T1000 (cell line): ENCODE measurements at regions not wholly inside any gene's neighbourhood (a gene's known extent, or its start where the extent isn't known, plus 50 kb on each side); places are given as distances from the start of the nearest gene placed in this dataset.
"Not testable (repeated sequence)": the region's sequence is repeated elsewhere in the genome, so short reads cannot be mapped to it uniquely, and the experiment has no call there.

Experiments used
- DNase-seq: peaks from one replicate; lab custom pipeline; 2025; ENCODE audit warnings: mixed read lengths; lab: John Stamatoyannopoulos, UW

DNA sequence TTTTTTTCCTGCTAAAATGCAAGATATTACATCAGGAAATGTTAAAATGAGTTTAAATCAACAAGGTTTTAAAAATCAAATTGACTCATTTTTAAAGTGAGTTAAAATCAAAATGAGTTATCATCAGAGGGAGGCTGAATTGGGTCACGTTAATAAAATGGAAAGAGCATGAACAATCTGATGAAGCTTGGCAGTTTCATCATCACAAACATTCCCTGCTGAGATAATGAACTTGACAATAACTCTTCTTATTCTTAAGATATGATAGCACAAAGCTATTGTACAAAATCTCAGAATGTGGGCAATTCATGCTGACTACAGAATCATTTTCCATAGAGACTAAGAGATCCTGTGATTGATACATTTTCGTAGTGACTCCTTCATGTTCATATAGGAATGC is 1086.7 kb downstream of the STIM2 start:
- no peak for DNase-seq

DNA sequence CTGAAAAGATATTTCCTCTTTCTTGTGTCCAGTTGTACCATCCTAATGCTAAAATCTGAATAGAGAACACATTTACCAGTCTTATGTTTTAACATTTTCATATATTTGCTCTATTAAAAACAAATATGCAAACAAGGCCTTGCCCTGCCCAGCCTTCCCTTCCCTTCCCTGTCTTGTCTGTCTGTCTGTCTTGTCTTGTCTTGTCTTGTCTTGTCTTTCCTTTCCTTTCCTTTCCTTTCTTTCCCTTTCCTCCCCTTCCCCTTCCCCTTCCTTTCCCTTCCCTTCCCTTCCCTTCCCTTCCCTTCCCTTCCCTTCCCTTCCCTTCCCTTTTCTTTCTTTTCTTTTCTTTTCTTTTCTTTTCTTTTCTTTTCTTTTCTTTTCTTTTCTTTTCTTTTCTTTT is 1103.5 kb downstream of the STIM2 start:
- no peak for DNase-seq

DNA sequence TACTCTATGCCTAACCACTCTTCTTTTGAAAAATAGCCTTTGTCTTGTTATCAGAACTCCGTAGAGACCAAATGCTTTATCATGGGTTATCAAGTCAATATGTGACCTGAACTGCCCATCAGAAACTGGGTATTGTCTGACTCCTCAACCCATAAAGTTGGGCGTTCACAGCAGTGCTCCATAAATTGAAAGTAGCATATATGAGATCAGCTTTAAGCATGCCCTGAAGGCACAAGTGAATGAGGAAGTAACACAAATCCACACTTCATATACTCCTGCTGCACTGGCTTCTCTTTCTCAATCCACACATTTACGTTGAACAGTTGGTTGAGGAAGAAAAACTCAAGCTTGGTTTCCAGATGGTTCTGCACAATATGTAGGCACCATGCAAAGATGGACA is 1106.0 kb downstream of the STIM2 start:
- no peak for DNase-seq

DNA sequence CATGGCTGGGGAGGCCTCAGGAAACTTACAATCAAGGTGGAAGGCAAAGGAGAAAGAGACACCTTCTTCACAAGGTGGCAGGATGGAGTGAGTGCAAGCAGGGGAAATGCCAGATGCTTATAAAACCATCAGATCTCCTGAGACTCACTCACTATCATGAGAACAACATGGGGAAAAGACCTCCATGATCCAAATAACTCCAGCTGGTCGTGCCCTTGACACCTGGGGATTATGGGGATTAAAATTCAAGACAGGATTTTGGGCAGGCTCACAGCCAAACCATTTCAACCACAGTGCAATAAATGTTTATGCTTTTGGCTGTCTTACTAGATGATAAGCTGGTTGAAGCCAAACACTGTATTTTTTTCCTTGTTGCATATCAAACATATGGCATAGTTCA is 1112.4 kb downstream of the STIM2 start:
- DNase-seq = no peak

DNA sequence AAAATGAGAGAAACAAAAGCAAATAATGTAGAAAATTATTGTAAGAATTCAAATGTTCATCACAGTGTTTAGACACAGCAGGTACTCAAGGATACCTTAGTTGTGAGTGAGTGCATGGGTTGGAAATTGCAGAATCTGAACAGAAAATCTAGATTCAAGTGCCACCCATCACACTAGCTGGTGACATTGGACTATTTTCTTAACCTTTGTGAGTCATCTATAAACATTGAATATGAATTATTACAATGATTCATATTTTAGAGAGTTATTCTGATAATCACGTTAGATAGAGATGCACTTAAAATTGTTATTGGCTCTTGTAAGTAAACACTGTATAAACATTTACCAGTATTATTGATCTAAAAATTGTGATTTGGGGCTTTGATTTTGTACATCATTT is 1113.1 kb downstream of the STIM2 start:
- no peak for DNase-seq

DNA sequence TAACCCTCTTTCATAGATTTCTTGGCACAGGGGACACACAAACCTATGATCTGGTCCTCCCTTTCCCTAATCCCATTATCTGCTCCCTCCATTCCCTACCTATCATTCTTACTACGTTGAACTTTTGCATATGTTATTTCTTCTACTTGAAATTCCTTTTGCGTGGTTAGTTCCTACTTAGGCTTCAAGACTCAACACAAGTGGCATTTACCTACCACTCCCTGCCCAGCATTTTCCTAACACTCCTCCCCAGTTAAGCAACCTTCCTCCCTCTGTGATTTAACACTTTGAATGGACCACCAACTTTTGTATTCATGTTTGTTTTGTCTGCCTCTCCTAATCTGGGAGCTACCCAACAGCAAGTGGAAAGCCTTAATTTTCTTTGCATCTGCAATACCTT is 1113.7 kb downstream of the STIM2 start:
- no peak for DNase-seq

DNA sequence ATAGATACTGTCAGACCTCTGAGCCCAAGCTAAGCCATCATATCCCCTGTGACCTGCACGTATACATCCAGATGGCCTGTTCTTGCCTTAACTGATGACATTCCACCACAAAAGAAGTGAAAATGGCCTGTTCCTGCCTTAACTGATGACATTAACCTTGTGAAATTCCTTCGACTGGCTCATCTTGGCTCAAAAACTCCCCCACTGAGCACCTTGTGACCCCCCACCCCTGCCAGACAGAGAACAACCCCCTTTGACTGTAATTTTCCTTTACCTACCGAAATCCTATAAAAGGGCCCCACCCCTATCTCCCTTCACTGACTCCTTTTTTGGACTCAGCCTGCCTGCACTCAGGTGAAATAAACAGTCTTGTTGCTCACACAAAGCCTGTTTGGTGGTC is 1114.2 kb downstream of the STIM2 start:
- not testable (repeated sequence) for DNase-seq

DNA sequence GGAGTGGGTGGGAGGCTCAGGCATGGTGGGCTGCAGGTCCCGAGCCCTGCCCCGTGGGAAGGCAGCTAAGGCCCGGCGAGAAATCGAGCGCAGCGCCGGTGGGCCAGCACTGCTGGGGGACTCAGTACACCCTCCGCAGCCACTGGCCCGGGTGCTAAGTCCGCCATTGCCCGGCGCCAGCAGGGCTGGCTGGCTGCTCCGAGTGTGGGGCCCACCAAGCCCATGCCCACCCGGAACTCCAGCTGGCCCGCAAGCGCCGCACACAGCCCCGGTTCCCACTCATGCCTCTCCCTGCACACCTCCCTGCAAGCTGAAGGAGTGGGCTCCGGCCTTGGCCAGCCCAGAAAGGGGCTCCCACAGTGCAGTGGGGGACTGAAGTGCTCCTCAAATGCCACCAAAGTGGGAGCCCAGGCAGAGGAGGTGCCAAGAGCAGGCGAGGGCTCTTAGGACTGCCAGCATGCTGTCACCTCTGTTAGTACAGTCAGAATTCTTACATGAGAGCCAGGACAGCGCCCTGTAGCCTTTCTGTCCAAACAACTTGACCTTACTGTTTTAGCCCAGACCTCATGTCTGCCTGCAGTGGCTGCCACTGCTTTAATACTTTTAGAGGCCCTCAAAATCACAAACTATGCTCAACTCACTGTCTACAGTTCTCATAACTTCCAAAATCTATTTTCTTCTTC is 1117.9 kb downstream of the STIM2 start:
- not testable (repeated sequence) for DNase-seq

DNA sequence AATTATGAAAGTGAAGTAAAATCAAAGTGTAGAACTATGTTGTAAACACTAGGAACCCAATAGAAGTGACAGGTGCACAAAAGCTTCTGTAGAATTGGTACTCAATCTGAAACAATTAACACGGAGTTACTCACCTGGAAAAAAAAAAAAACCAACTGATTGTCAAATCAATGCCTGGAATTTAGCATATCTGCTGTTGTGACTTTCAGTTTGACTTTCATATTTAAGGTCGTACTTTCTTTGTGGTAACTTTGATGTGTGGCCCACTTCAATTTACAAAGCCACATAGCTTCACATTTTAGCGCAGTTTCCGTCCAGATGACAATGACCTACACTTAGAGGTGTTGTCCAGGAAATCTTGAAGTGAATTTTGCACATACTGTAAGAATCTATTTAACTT is 1124.9 kb downstream of the STIM2 start:
- DNase-seq = no peak

DNA sequence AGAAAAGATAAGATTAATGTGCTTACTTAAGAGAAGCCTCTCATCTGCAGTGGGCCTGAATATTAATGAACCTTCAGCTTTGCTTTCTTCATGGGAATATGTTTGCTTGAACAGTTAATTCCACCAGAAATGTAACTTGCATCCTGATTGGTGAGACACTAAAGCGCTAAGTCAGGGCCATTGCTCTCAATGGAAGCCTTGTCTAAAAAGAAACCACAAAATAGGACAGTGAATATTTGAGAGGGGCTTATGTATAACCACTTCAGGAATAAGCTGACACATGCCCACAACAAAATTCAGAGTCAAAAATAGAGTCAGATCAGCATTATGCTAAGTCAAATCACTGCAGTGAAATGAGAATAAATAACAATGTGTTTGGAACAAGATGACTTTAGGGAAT is 1125.8 kb downstream of the STIM2 start:
- DNase-seq = no peak

DNA sequence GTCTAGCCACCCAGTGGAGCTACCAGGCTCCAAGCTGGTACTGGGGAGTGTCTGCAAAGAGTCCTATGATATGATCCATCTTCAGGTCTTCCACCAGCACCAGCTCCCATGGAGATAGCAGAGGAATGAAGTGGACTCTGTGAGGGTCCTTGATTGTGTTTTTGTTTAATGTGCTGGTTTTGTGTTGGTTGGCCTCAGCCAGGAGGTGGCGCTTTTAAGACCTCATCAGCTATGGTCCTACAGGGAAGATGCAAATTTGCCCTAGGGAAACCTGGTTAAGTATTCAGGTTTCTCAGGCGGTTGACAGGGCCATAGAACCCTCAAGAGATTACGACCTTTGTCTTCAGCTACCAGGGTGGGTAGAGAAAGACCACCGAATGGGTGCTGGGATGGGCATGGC is 1141.1 kb downstream of the STIM2 start:
- DNase-seq = no peak

DNA sequence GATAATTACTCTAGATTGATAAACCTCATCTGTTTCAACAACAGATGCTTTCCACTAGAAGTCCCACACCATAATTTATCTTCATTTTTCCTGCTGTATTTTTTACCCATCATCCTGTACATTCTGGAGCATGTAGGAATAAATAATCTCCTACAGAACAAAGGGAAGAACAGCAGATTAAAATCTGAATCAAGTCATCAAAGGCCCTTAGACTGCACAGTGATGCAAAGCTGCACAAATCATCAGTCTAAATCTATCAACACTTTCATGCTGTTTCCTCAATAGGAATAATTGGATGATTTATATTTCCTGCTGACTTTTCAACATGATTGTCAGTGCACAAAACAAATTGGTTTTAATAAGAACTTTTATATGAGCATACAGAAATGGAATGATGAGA is 1143.9 kb downstream of the STIM2 start:
- DNase-seq = no peak

DNA sequence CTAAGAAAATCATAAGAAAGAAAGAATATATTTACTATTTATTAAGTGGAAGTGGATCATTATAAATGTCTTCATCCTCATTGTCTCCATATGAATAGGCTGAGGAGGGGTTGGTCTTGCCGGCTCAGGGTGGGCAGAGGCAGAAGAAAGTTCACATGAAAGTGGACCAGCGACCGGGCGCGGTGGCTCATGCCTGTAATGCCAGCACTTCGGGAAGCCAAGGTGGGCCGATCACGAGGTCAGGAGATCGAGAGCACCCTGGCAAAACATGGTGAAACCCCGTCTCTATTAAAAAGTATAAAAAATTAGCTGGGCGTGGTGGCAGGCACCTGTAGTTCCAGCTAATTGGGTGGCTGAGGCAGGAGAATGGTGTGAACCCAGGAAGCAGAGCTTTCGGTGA is 1145.4 kb downstream of the STIM2 start:
- no peak for DNase-seq

DNA sequence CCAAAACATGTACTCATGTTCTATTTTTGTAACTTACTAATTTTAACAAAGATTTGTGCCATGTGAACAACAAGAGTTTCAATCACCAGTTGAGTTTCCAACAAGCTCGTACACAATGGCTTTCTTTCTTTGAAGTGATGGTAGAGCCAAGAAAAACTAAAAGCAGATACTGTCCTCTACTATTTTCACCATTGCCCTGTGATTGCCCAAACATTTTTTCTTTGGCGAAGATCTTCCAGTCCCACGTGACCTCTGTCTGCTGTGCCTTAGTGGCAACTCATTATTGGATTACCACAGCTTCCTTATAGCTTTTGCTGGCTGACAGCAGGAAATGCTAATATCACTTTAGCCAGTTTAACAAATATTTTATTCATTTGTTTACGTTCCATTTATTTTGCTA is 1147.1 kb downstream of the STIM2 start:
- DNase-seq = no peak

DNA sequence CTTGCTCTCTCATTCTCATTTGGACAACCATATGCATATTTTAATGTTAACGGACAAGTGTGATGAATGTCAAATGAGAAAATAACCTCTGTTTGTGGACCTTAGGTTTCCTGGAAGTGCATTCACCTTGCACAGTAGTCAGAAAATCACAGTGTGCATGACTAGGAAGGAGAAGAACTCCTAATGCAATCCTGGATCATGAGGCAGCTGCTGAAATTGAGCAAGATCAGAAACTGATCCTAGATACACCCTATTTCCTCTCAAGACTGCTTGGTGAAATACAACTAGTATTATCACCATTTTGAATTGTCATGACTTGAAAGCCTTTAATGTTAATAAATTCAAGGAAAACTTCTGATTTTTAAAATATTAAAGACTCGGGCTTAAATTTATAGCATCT is 1148.9 kb downstream of the STIM2 start:
- DNase-seq = no peak

DNA sequence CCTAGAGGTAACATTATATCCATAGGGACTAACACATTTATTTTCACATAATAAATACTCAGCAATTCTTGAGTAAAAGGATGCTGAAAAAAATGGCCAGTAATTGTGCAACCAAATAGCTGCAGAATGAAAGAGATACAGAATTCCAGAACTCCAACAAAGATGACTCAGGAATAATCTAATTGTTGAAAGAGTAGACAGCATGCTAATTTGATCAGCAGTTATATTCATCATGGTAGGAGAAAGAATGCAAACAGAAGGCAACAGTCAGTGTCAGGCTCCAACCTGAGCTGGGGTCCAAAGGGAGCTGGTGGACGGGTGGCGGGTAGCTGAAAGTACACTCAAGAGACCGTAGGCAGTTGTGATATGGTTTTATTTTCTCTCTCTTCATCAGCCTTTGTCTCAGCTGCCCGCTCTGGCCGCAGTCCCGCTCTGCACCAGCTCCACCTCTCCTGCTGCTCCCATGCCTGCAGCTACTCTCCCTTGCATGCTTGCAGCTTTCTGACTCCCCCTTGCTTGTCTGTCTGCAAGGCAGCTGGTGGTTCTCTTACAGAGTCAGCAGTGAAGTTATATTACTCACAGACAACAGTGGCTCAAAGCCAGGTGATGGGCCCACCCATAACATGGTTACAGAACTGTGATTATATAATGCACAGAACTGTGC is 1150.1 kb downstream of the STIM2 start:
- no peak for DNase-seq

DNA sequence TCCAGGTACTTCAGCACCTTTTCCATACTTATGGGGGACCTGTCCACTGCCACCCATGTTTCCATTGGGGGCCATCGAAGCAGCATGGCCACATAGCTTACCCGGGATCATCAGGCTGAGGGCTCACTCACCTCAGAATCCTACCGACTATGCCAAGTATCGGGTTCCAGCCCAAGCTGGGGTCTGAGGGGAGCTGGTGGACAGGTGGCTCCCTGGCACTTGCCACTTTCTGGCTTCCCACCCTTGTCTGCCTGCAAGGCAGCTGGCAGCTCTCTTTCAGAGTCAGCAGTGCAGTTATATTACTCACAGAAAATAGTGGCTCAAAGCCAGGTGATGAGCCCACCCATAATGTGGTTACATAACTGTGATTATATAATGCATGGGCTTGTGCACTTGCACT is 1153.8 kb downstream of the STIM2 start:
- no peak for DNase-seq

DNA sequence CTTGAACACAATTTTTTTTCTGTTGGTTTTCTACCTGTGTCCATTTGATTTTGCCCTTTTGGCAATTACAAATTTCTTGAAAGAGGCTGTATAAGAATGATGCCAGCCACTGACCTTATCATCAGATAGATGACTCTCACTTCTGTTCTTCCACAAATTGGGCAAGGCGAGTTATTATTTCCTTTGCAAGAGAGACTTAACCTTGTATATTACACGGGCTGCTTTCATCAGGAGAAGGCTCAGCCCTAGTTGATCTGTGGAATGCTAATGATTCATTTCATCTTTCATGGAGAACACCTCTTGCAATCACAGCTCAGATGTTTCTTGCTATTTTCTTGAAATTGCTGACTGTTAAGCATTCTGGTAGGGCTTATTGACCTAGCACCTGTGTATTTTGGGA is 1155.4 kb downstream of the STIM2 start:
- no peak for DNase-seq

DNA sequence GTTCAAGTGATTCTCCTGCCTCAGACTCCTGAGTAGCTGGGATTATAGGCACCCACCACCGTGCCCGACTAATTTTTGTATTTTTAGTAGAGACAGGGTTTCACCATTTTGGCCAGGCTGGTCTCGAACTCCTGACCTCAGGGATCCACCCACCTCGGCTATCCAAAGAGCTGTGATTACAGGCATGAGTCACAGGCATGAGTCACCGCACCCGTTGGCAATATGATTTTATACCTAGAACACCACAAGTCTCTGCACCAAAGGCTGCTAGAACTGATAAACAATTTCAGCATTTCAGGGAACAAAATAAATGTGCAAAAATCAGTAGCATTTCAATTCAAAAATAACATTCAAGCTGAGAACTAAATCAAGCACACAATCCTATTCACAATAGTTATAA is 1177.6 kb downstream of the STIM2 start:
- DNase-seq = peak; percentile 49

DNA sequence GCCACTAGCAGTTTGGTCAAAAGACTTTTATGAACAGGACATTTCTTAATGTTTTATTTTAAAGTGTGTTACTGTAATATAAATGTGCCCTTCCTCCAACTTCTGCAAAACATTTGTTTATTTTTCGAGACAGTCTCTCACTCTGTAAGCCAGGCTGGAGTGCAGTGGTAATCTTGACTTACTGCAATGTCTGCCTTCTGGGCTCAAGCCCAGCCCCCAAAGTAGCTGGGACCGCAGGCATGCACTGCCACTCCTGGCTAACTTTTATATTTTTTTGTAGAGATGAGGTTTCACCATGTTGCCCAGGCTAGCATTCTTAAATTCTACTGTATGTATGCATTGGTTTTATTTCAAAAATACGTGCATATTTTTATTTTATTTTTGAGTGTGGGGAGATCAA is 1201.9 kb downstream of the STIM2 start:
- DNase-seq = no peak

DNA sequence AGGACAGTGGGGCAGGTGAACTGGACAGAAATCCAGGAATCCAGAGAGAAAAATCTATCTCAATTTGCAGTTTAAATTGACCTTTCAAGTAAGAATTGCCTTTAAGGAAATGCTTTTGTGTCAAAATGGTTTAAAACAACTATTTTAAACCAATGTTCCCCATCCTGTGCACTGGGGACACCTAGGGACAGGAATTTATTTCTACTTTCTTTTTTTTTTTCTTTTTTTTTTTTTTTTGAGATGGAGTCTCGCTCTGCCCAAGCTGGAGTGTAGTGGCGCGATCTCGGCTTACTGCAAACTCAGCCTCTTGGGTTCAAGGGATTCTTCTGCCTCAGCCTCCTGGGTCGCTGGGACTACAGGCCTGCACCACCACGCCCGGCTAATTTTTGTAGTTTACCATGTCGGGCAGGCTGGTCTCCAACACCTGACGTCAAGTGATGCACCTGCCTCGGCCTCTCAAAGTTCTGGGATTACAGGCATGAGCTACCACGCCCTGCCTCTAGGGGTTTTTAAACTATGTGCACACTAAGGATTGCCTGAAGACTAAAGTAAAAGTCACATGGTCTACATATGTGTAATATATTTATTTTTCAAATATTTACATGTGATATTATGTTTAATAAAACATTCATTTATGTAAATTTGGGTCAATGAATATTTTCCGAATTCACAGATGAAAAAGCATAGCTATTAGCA is 1213.4 kb downstream of the STIM2 start:
- no peak for DNase-seq

DNA sequence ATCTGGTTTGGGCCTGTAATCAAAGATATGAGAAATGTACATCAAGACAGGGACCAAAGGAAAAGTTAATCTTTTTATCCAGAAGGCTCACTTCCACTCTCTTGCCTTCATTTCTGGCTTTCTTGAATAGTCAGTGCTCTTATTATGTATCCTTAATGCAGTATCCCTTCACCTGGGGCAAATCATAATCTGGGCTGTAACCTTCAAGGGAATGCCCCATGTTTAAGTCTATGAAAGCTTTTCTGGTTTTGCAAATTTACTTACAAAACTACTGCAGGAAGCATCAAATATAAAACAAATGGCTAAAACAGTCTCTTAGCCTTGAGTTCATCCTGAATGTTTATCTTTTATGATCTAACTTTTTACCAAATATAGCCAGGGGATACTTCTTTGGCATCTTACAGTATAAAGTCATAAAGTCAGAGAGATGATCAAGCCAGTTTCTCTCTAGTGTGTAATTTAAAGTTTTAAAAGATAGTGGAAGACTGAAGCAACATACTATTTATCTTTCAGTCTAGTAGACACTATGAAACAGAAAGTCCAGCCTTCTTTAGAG is 1214.8 kb downstream of the STIM2 start:
- no peak for DNase-seq

DNA sequence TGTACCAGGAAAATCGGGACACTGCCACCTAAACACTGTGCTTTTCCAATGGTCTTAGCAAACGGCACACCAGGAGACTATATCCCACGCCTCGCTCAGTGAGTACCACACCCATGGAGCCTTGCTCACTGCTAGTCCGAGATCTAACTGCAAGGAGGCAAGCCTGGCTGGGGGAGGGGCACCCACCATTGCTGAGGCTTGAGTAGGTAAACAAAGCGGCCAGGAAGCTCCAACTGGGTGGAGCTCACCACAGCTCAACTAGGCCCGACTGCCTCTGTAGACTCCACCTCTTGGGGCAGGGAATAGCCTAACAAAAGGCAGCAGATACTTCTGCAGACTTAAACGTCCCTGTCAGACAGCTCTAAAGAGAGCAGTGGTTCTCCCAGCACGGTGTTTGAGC is 1216.6 kb downstream of the STIM2 start:
- not testable (repeated sequence) for DNase-seq
